22Rv1 (cell line): ENCODE measurements at regions not wholly inside any gene's neighbourhood (a gene's known extent, or its start where the extent isn't known, plus 50 kb on each side); places are given as distances from the start of the nearest gene placed in this dataset.

ENCODE experiments used
- CTCF ChIP-seq: fragments of 450-650 bp; IDR thresholded peaks from 2 replicates; pipeline ENCODE4 v1.5.1; 2017; ENCODE audit warnings: mild to moderate bottlenecking
- ZFX ChIP-seq: fragments of 450-650 bp; IDR thresholded peaks from 2 replicates; pipeline ENCODE4 v1.6.1; 2017; ENCODE audit warnings: antibody characterized with exemption, borderline replicate concordance

- no peak for TF ChIP-seq CTCF
- no peak for TF ChIP-seq ZFX
Measured at GRCh38 chr13:104949840-104950740, 1585.4 kb downstream of the EFNB2 start.
